Osteocyte (in vitro differentiated cells): ENCODE measurements at regions not wholly inside any gene's neighbourhood (a gene's known extent, or its start where the extent isn't known, plus 50 kb on each side); places are given as distances from the start of the nearest gene placed in this dataset.

Experiments
- DNase-seq: peaks from one replicate; pipeline ENCODE4 v3.0.0; 2021; ENCODE audit warnings: mixed read lengths; ENCODE audit not compliant: unreplicated experiment; ENCODE audit errors: extremely low spot score
- H3K27ac Mint-ChIP-seq: one replicate; pipeline ENCODE4 v1.8.0; 2021; ENCODE audit warnings: mild to moderate bottlenecking, mixed read lengths; ENCODE audit not compliant: unreplicated experiment
- H3K27me3 Mint-ChIP-seq: one replicate; pipeline ENCODE4 v1.8.0; 2021; ENCODE audit warnings: mixed read lengths; ENCODE audit not compliant: unreplicated experiment
- H3K36me3 Mint-ChIP-seq: one replicate; pipeline ENCODE4 v1.8.0; 2021; ENCODE audit warnings: mixed read lengths; ENCODE audit not compliant: unreplicated experiment
- H3K4me1 Mint-ChIP-seq: one replicate; pipeline ENCODE4 v1.8.0; 2021; ENCODE audit warnings: mixed read lengths; ENCODE audit not compliant: unreplicated experiment
- H3K4me3 Mint-ChIP-seq: one replicate; pipeline ENCODE4 v1.8.0; 2021; ENCODE audit warnings: mild to moderate bottlenecking, moderate library complexity, mixed read lengths; ENCODE audit not compliant: unreplicated experiment
- H3K9me3 Mint-ChIP-seq: one replicate; pipeline ENCODE4 v1.8.0; 2021; ENCODE audit warnings: mixed read lengths; ENCODE audit not compliant: unreplicated experiment
- CTCF ChIP-seq: fragments of 200-600 bp; sonication (generic); IDR thresholded peaks from 2 replicates; pipeline ENCODE4 v1.5.0; 2021; ENCODE audit warnings: antibody characterized with exemption, mild to moderate bottlenecking, moderate library complexity

- no peaks in the 10 kb centered on the region for H3K9me3 Mint-ChIP-seq
- DNase-seq: no peak
- H3K27me3 Mint-ChIP-seq: no peaks in the 10 kb centered on the region
- no peak overlapping the region for H3K4me3 Mint-ChIP-seq
- no peak for TF ChIP-seq CTCF
- H3K4me1 Mint-ChIP-seq: no peaks in the 10 kb centered on the region
- no peak overlapping the region for H3K27ac Mint-ChIP-seq
- H3K36me3 Mint-ChIP-seq: no peaks in the 10 kb centered on the region
Observed at GRCh38 chr9:119788921-119789320, 419.7 kb upstream of the BRINP1 start.

GRCh38 chr9:119781886-119782285, 412.7 kb upstream of the BRINP1 start:
- no peak for DNase-seq
- H3K9me3 Mint-ChIP-seq: no peaks in the 10 kb centered on the region
- no peaks in the 10 kb centered on the region for H3K4me1 Mint-ChIP-seq

GRCh38 chr9:119775410-119775809, 406.2 kb upstream of the BRINP1 start:
- H3K27ac Mint-ChIP-seq: no peak overlapping the region
- no peak for TF ChIP-seq CTCF
- H3K36me3 Mint-ChIP-seq: no peaks in the 10 kb centered on the region
- no peaks in the 10 kb centered on the region for H3K4me1 Mint-ChIP-seq
- no peaks in the 10 kb centered on the region for H3K9me3 Mint-ChIP-seq
- H3K27me3 Mint-ChIP-seq: no peaks in the 10 kb centered on the region
- no peak for DNase-seq
- H3K4me3 Mint-ChIP-seq: no peak overlapping the region

More at GRCh38 chr9:119781886-119782285, 412.7 kb upstream of the BRINP1 start:
- TF ChIP-seq CTCF: no peak
- no peak overlapping the region for H3K4me3 Mint-ChIP-seq
- H3K27ac Mint-ChIP-seq: no peak overlapping the region
- no peaks in the 10 kb centered on the region for H3K36me3 Mint-ChIP-seq
- no peaks in the 10 kb centered on the region for H3K27me3 Mint-ChIP-seq

- Mint-ChIP-seq H3K36me3 (no peaks in the 10 kb centered on the region), H3K4me3 (no peak overlapping the region), H3K9me3 (no peaks in the 10 kb centered on the region), H3K4me1 (no peaks in the 10 kb centered on the region), H3K27me3 (no peaks in the 10 kb centered on the region), H3K27ac (no peak overlapping the region)
- DNase-seq: no peak
- TF ChIP-seq CTCF: no peak
Observed at GRCh38 chr9:119773823-119774222, 404.6 kb upstream of the BRINP1 start.

GRCh38 chr9:119771341-119771740, 402.1 kb upstream of the BRINP1 start:
- no peak for TF ChIP-seq CTCF
- no peaks in the 10 kb centered on the region for H3K4me1 Mint-ChIP-seq
- H3K4me3 Mint-ChIP-seq: no peak overlapping the region
- no peak for DNase-seq
- no peaks in the 10 kb centered on the region for H3K36me3 Mint-ChIP-seq
- no peaks in the 10 kb centered on the region for H3K27me3 Mint-ChIP-seq
- no peaks in the 10 kb centered on the region for H3K9me3 Mint-ChIP-seq
- no peak overlapping the region for H3K27ac Mint-ChIP-seq
